ENCODE measurements at regions not wholly inside any gene's neighbourhood (a gene's known extent, or its start where the extent isn't known, plus 50 kb on each side); places are given as distances from the start of the nearest gene placed in this dataset.

GRCh38 chr6:37551446-37551845 is 51.8 kb upstream of the CCDC167 start:
- dilution Hi-C loops (cut with MboI; ENCODE audit: extremely low pct_ligation_motif_present, low sequenced_read_pairs), result no loop called here

GRCh38 chr6:37551002-37551401 is 51.3 kb upstream of the CCDC167 start:
- H3K4me1 ChIP-seq (ENCODE audit: control insufficient read depth, extremely low read depth, insufficient read depth, low read length), result peaks cover 41% of the 10 kb centered on the region
- DNase-seq (ENCODE audit: low read depth, low spot score) (no peak), FAIRE-seq (no peak)
- H2AFZ ChIP-seq (ENCODE audit: control insufficient read depth, low read length), result no peak overlapping the region
- no peaks in the 10 kb centered on the region for H3K27me3 ChIP-seq (ENCODE audit: control insufficient read depth, extremely low read depth, insufficient read depth, low read length)
- H3K27ac ChIP-seq (ENCODE audit: control insufficient read depth, insufficient read depth, low read length), result no peak overlapping the region
- H3K4me3 ChIP-seq (ENCODE audit: control insufficient read depth in 2 of 3, extremely low read depth in 1 of 3, insufficient read depth in 2 of 3, low read depth in 1 of 3, low read length in 3 of 3), result no peak overlapping the region
- TF ChIP-seq CTCF (optimal IDR thresholded peaks at IDR 0.05 in 1 of 3, IDR thresholded peaks at IDR 0.05 in 1 of 3, conservative IDR thresholded peaks at IDR 0.05 in 1 of 3; ENCODE audit: extremely low read depth in 1 of 3, insufficient read depth in 2 of 3, low read length in 3 of 3) (no peak), EZH2 (IDR thresholded peaks at IDR 0.05; ENCODE audit: low read length) (no peak)
- no peaks in the 10 kb centered on the region for H3K9me1 ChIP-seq (ENCODE audit: control insufficient read depth, extremely low read depth, insufficient read depth, low read length)
- no peaks in the 10 kb centered on the region for H3K9me3 ChIP-seq (ENCODE audit: control insufficient read depth, low read depth, low read length)
- H3K9ac ChIP-seq (ENCODE audit: control insufficient read depth, extremely low read depth, insufficient read depth, low read length), result no peak overlapping the region
- no peaks in the 10 kb centered on the region for H3K36me3 ChIP-seq (ENCODE audit: control insufficient read depth in 2 of 2, extremely low read depth in 1 of 2, insufficient read depth in 2 of 2, low read length in 2 of 2)
- H3K4me2 ChIP-seq (ENCODE audit: control insufficient read depth, extremely low read depth, insufficient read depth, low read depth, low read length), result no peak overlapping the region
- H4K20me1 ChIP-seq (ENCODE audit: control insufficient read depth, extremely low read depth, insufficient read depth, low read length), result no peaks in the 10 kb centered on the region
- dilution Hi-C loops (cut with MboI; ENCODE audit: extremely low pct_ligation_motif_present, low sequenced_read_pairs), result no loop called here
- no peaks in the 10 kb centered on the region for H3K79me2 ChIP-seq (ENCODE audit: control insufficient read depth, insufficient read depth, low read length)

More at GRCh38 chr6:37551446-37551845, 51.8 kb upstream of the CCDC167 start:
- Histone ChIP-seq H3K36me3 (ENCODE audit: control insufficient read depth in 2 of 2, extremely low read depth in 1 of 2, insufficient read depth in 2 of 2, low read length in 2 of 2) (no peaks in the 10 kb centered on the region), H3K27ac (ENCODE audit: control insufficient read depth, insufficient read depth, low read length) (no peak overlapping the region), H3K4me3 (ENCODE audit: control insufficient read depth in 2 of 3, extremely low read depth in 1 of 3, insufficient read depth in 2 of 3, low read depth in 1 of 3, low read length in 3 of 3) (no peak overlapping the region), H4K20me1 (ENCODE audit: control insufficient read depth, extremely low read depth, insufficient read depth, low read length) (no peaks in the 10 kb centered on the region), H2AFZ (ENCODE audit: control insufficient read depth, low read length) (no peak overlapping the region), H3K27me3 (ENCODE audit: control insufficient read depth, extremely low read depth, insufficient read depth, low read length) (no peaks in the 10 kb centered on the region), H3K79me2 (ENCODE audit: control insufficient read depth, insufficient read depth, low read length) (no peaks in the 10 kb centered on the region), H3K4me2 (ENCODE audit: control insufficient read depth, extremely low read depth, insufficient read depth, low read depth, low read length) (no peak overlapping the region), H3K9ac (ENCODE audit: control insufficient read depth, extremely low read depth, insufficient read depth, low read length) (no peak overlapping the region), H3K4me1 (ENCODE audit: control insufficient read depth, extremely low read depth, insufficient read depth, low read length) (peaks cover 36% of the 10 kb centered on the region), H3K9me1 (ENCODE audit: control insufficient read depth, extremely low read depth, insufficient read depth, low read length) (no peaks in the 10 kb centered on the region), H3K9me3 (ENCODE audit: control insufficient read depth, low read depth, low read length) (no peaks in the 10 kb centered on the region)
- TF ChIP-seq EZH2 (IDR thresholded peaks at IDR 0.05; ENCODE audit: low read length), result no peak
- no peak for TF ChIP-seq CTCF (optimal IDR thresholded peaks at IDR 0.05 in 1 of 3, IDR thresholded peaks at IDR 0.05 in 1 of 3, conservative IDR thresholded peaks at IDR 0.05 in 1 of 3; ENCODE audit: extremely low read depth in 1 of 3, insufficient read depth in 2 of 3, low read length in 3 of 3)
- FAIRE-seq, result no peak
- no peak for DNase-seq (ENCODE audit: low read depth, low spot score)
